Tibial nerve (tissue), 4 donors: ENCODE measurements at regions not wholly inside any gene's neighbourhood (a gene's known extent, or its start where the extent isn't known, plus 50 kb on each side); places are given as distances from the start of the nearest gene placed in this dataset.

ENCODE experiments used
- DNase-seq, 2 donors: peaks; one replicate each; pipeline ENCODE4 v3.0.0-alpha.2; 2019; ENCODE audit warnings: low spot score in 2 of 2
- H3K27ac ChIP-seq, 4 donors: fragments of 200-600 bp; sonication (generic) in 3 of 4; one replicate each; pipeline ENCODE4 v1.5.1; 2017 to 2019; ENCODE audit warnings: mild to moderate bottlenecking in 1 of 4
- H3K27me3 ChIP-seq, 2 donors: fragments of 200-600 bp; sonication (generic) in 1 of 2; one replicate each; pipeline versions ENCODE4 v1.5.1 to v1.6.0; 2017 to 2019
- H3K36me3 ChIP-seq, 3 donors: fragments of 200-600 bp; sonication (generic); one replicate each; pipeline ENCODE4 v1.5.1; 2018 to 2019
- H3K4me1 ChIP-seq, 4 donors: fragments of 200-600 bp; sonication (generic) in 3 of 4; one replicate each; pipeline ENCODE4 v1.5.1; 2017 to 2019
- H3K4me3 ChIP-seq, 4 donors: fragments of 200-600 bp; sonication (generic) in 3 of 4; one replicate each; pipeline ENCODE4 v1.5.1; 2017 to 2019; ENCODE audit warnings: mild to moderate bottlenecking in 1 of 4, moderate library complexity in 1 of 4
- H3K9me3 ChIP-seq, 4 donors: fragments of 200-600 bp; sonication (generic) in 3 of 4; one replicate each; pipeline ENCODE4 v1.5.1; 2017 to 2019
- EP300 ChIP-seq, 2 donors: sonication (generic); formaldehyde crosslinking; IDR thresholded peaks; one replicate each; pipeline ENCODE4 v1.6.1; 2017; ENCODE audit warnings: antibody characterized with exemption in 2 of 2, mild to moderate bottlenecking in 1 of 2
- POLR2A ChIP-seq, 2 donors: fragments of 450-650 bp; IDR thresholded peaks; one replicate each; pipeline ENCODE4 v1.6.1; 2017; ENCODE audit warnings: antibody characterized with exemption in 2 of 2, mild to moderate bottlenecking in 2 of 2, moderate library complexity in 2 of 2
- WGBS, 2 donors: methylation state at CpG; one replicate each; pipeline ENCODE4 v1.1.5; 2018; 5-methylcytosine and 5-hydroxymethylcytosine counted together
- TF ChIP-seq, protein P1 (sequence below), 5 experiments: fragments of 200-600 bp in 3 of 5; fragments of 450-650 bp in 2 of 5; sonication (generic) in 3 of 5; IDR thresholded peaks; one replicate each; pipeline ENCODE4 v1.5.1; 2016 to 2019; ENCODE audit warnings: antibody characterized with exemption in 5 of 5, mild to moderate bottlenecking in 3 of 5, moderate library complexity in 2 of 5

- Histone ChIP-seq H3K27me3 (no peaks in the 10 kb centered on the region), H3K4me1 (no peaks in the 10 kb centered on the region), H3K4me3 (no peak overlapping the region), H3K27ac (no peak overlapping the region), H3K9me3 (no peaks in the 10 kb centered on the region), H3K36me3 (no peaks in the 10 kb centered on the region)
- TF ChIP-seq EP300 (IDR thresholded peaks at IDR 0.05) = no peak
- TF ChIP-seq POLR2A (IDR thresholded peaks at IDR 0.05) = no peak
- TF ChIP-seq, protein P1, sequence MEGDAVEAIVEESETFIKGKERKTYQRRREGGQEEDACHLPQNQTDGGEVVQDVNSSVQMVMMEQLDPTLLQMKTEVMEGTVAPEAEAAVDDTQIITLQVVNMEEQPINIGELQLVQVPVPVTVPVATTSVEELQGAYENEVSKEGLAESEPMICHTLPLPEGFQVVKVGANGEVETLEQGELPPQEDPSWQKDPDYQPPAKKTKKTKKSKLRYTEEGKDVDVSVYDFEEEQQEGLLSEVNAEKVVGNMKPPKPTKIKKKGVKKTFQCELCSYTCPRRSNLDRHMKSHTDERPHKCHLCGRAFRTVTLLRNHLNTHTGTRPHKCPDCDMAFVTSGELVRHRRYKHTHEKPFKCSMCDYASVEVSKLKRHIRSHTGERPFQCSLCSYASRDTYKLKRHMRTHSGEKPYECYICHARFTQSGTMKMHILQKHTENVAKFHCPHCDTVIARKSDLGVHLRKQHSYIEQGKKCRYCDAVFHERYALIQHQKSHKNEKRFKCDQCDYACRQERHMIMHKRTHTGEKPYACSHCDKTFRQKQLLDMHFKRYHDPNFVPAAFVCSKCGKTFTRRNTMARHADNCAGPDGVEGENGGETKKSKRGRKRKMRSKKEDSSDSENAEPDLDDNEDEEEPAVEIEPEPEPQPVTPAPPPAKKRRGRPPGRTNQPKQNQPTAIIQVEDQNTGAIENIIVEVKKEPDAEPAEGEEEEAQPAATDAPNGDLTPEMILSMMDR (IDR thresholded peaks at IDR 0.05) = no peak
- 81 to 83% methylated on average over 1 of the region's 1 CpG for WGBS, 2 donors
- no peak for DNase-seq
Observed at GRCh38 chr1:187516874-187517273, 688.1 kb downstream of the PLA2G4A start.

- no peaks in the 10 kb centered on the region for H3K4me1 ChIP-seq
- 83 to 89% methylated on average over 1 of the region's 1 CpG for WGBS, 2 donors
- TF ChIP-seq EP300 (IDR thresholded peaks at IDR 0.05) (no peak), POLR2A (IDR thresholded peaks at IDR 0.05) (no peak)
- TF ChIP-seq, protein P1 (IDR thresholded peaks at IDR 0.05) = no peak
- H3K36me3 ChIP-seq = no peaks in the 10 kb centered on the region
- DNase-seq = no peak
- no peak overlapping the region for H3K4me3 ChIP-seq
- H3K27me3 ChIP-seq = no peaks in the 10 kb centered on the region
- no peak overlapping the region for H3K27ac ChIP-seq
- no peaks in the 10 kb centered on the region for H3K9me3 ChIP-seq
Observed at GRCh38 chr1:187517546-187517945, 688.8 kb downstream of the PLA2G4A start.

DNA sequence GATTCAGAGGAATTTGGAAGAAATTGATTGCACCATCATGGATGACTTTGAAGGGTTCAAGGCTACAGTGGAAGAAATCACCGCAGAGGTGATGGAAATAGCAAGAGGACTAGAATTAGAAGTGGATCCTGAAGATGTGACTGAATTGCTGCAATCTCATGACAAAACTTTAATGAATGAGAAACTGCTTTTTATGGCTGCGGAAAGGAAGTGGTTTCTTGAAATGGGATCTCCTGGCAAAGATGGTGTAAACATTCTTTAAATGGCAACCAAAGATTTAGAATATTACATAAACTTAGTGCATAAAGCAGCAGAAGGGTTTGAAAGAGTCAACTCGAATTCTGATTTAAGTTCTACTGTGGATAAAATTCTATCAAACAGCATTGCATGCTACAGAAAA lies 698.6 kb downstream of the PLA2G4A start:
- H3K36me3 ChIP-seq = no peaks in the 10 kb centered on the region
- WGBS, 2 donors = 92% methylated on average over 3 of the region's 3 CpGs
- TF ChIP-seq, protein P1 (IDR thresholded peaks at IDR 0.05) = no peak
- no peak for TF ChIP-seq EP300 (IDR thresholded peaks at IDR 0.05)
- no peak overlapping the region for H3K27ac ChIP-seq
- H3K4me1 ChIP-seq = no peaks in the 10 kb centered on the region
- H3K4me3 ChIP-seq = no peak overlapping the region
- no peak for DNase-seq
- H3K9me3 ChIP-seq = no peaks in the 10 kb centered on the region
- no peaks in the 10 kb centered on the region for H3K27me3 ChIP-seq

GRCh38 chr1:187537936-187538335 lies 709.2 kb downstream of the PLA2G4A start:
- WGBS, 2 donors = 60 to 74% methylated on average over 4 of the region's 4 CpGs
- H3K27me3 ChIP-seq = no peaks in the 10 kb centered on the region

GRCh38 chr1:187549540-187549939 lies 720.8 kb downstream of the PLA2G4A start:
- DNase-seq = no peak
- TF ChIP-seq, protein P1 (IDR thresholded peaks at IDR 0.05) = no peak
- TF ChIP-seq POLR2A (IDR thresholded peaks at IDR 0.05) (no peak), EP300 (IDR thresholded peaks at IDR 0.05) (no peak)
- no peaks in the 10 kb centered on the region for H3K4me1 ChIP-seq
- no peak overlapping the region for H3K27ac ChIP-seq
- no peaks in the 10 kb centered on the region for H3K27me3 ChIP-seq
- 85% methylated on average over 3 of the region's 3 CpGs for WGBS, 2 donors
- peaks cover 0 to 8% (median 0%) of the 10 kb centered on the region in 4 donors for H3K9me3 ChIP-seq
- no peaks in the 10 kb centered on the region for H3K36me3 ChIP-seq
- no peak overlapping the region for H3K4me3 ChIP-seq

More at GRCh38 chr1:187537936-187538335, 709.2 kb downstream of the PLA2G4A start:
- Histone ChIP-seq H3K9me3 (peaks cover 0 to 6% (median 2%) of the 10 kb centered on the region in 4 donors), H3K4me3 (no peak overlapping the region), H3K36me3 (no peaks in the 10 kb centered on the region), H3K27ac (no peak overlapping the region), H3K4me1 (no peaks in the 10 kb centered on the region)
- DNase-seq = no peak
- TF ChIP-seq POLR2A (IDR thresholded peaks at IDR 0.05) = no peak
- no peak for TF ChIP-seq EP300 (IDR thresholded peaks at IDR 0.05)
- TF ChIP-seq, protein P1 (IDR thresholded peaks at IDR 0.05) = no peak
